IMR-90 (cell line): ENCODE measurements at regions not wholly inside any gene's neighbourhood (a gene's known extent, or its start where the extent isn't known, plus 50 kb on each side); places are given as distances from the start of the nearest gene placed in this dataset.

Source experiments
- ATAC-seq: fragments of 200-7000 bp; cut with Tn5 transposase; 2 replicates; pipeline ENCODE4 v1.9.1; 2020; ENCODE audit warnings: low read depth, mild to moderate bottlenecking, moderate library complexity
- BruUV-seq: library from RNA; stranded (reverse); fragments of 400-500 nt; replicated peaks from 2 replicates; lab custom pipeline; 2021; lab: Mats Ljungman, UMichigan
- CTCF ChIA-PET: fragments of 300-600 bp; formaldehyde crosslinking; extraction: SDS; loops from one replicate; lab custom pipeline; 2021; ENCODE audit warnings: antibody characterized with exemption; lab: Yijun Ruan, JAX
- POLR2A ChIA-PET: fragments of 300-600 bp; sonication (Branson Sonifier 250); formaldehyde crosslinking; loops from one replicate; lab custom pipeline; 2022; ENCODE audit warnings: antibody characterized with exemption; ENCODE audit not compliant: unreplicated experiment; lab: Charles Lee
- DNase-seq: peaks from one replicate; pipeline ENCODE4 v3.0.0; 2013
- H2AFZ ChIP-seq: replicated peaks from 2 replicates; pipeline ENCODE3; 2013; ENCODE audit warnings: low read length, mild to moderate bottlenecking; ENCODE audit not compliant: poor library complexity
- H2AK5ac ChIP-seq: 2 replicates; pipeline ENCODE4 v1.6.1; 2013; ENCODE audit warnings: low read depth, low read length, inconsistent platforms
- H2AK9ac ChIP-seq: replicated peaks from 2 replicates; pipeline ENCODE3; 2013; ENCODE audit warnings: mild to moderate bottlenecking, low read depth, low read length, moderate library complexity; ENCODE audit not compliant: poor library complexity
- H2BK120ac ChIP-seq: 2 replicates; pipeline ENCODE4 v1.6.1; 2013; ENCODE audit warnings: low read depth, low read length, inconsistent platforms
- H2BK15ac ChIP-seq: 3 replicates; pipeline ENCODE4 v1.6.1; 2013; ENCODE audit warnings: low read depth, low read length, inconsistent platforms
- H2BK20ac ChIP-seq: 2 replicates; pipeline ENCODE4 v1.6.1; 2013; ENCODE audit warnings: low read depth, mild to moderate bottlenecking, inconsistent platforms, low read length, moderate library complexity
- H2BK5ac ChIP-seq: 2 replicates; pipeline ENCODE4 v1.6.1; 2013; ENCODE audit warnings: mild to moderate bottlenecking, low read depth, low read length, inconsistent platforms; ENCODE audit not compliant: poor library complexity, severe bottlenecking
- H3K14ac ChIP-seq: replicated peaks from 2 replicates; pipeline ENCODE4 v1.6.1; 2013; ENCODE audit warnings: low read depth, low read length, inconsistent platforms
- H3K18ac ChIP-seq: 2 replicates; pipeline ENCODE4 v1.6.1; 2013; ENCODE audit warnings: low read depth, low read length, control low read depth
- H3K23ac ChIP-seq: 2 replicates; pipeline ENCODE4 v1.6.1; 2013; ENCODE audit warnings: low read depth, low read length, inconsistent platforms
- H3K27ac ChIP-seq: 2 replicates; pipeline ENCODE4 v1.5.1; 2013; ENCODE audit warnings: mild to moderate bottlenecking, control low read depth, low read length; ENCODE audit not compliant: insufficient read depth
- H3K27me3 ChIP-seq: 2 replicates; pipeline ENCODE4 v1.6.1; 2013; ENCODE audit warnings: low read length; ENCODE audit not compliant: control insufficient read depth, insufficient read depth
- H3K36me3 ChIP-seq: 2 replicates; pipeline ENCODE4 v1.6.1; 2013; ENCODE audit warnings: low read length, mixed read lengths; ENCODE audit not compliant: control insufficient read depth, insufficient read depth
- H3K4ac ChIP-seq: 2 replicates; pipeline ENCODE4 v1.6.1; 2013; ENCODE audit warnings: low read depth, low read length, inconsistent platforms
- H3K4me1 ChIP-seq: 2 replicates; pipeline ENCODE4 v1.6.1; 2013; ENCODE audit warnings: low read length, mixed read lengths; ENCODE audit not compliant: control insufficient read depth, insufficient read depth
- H3K4me2 ChIP-seq: 2 replicates; pipeline ENCODE4 v1.6.1; 2013; ENCODE audit warnings: low read depth, mild to moderate bottlenecking, control low read depth, low read length, moderate library complexity
- H3K4me3 ChIP-seq: 2 replicates; pipeline ENCODE4 v1.5.1; 2013; ENCODE audit warnings: low read depth, mild to moderate bottlenecking, control low read depth, low read length, moderate library complexity; ENCODE audit not compliant: insufficient read depth
- H3K56ac ChIP-seq: 2 replicates; pipeline ENCODE4 v1.6.1; 2013; ENCODE audit warnings: low read length, inconsistent platforms; ENCODE audit not compliant: insufficient read depth; ENCODE audit errors: extremely low read depth
- H3K79me1 ChIP-seq, 2 experiments: 2 replicates each; pipeline ENCODE4 v1.6.1; 2013; ENCODE audit warnings: low read length in 2 of 2, inconsistent platforms in 1 of 2, low read depth in 1 of 2
- H3K9ac ChIP-seq: 2 replicates; pipeline ENCODE4 v1.6.1; 2013; ENCODE audit warnings: low read depth, low read length, control low read depth
- H3K9me1 ChIP-seq: 2 replicates; pipeline ENCODE4 v1.6.1; 2013; ENCODE audit warnings: low read length, inconsistent platforms; ENCODE audit not compliant: insufficient read depth
- H3K9me3 ChIP-seq: 2 replicates; pipeline ENCODE4 v1.6.1; 2013; ENCODE audit warnings: low read length; ENCODE audit not compliant: control insufficient read depth, insufficient read depth
- H4K20me1 ChIP-seq: 2 replicates; pipeline ENCODE4 v1.6.1; 2013; ENCODE audit warnings: low read length, inconsistent platforms; ENCODE audit not compliant: insufficient read depth
- H4K5ac ChIP-seq: 2 replicates; pipeline ENCODE4 v1.6.1; 2013; ENCODE audit warnings: mild to moderate bottlenecking, low read depth, low read length, control low read depth
- H4K8ac ChIP-seq, 2 experiments: 2 replicates each; pipeline ENCODE4 v1.6.1; 2013; ENCODE audit warnings: low read depth in 2 of 2, low read length in 2 of 2, control low read depth in 1 of 2, inconsistent platforms in 1 of 2
- H4K91ac ChIP-seq: 2 replicates; pipeline ENCODE4 v1.6.1; 2013; ENCODE audit warnings: low read depth, low read length, inconsistent platforms; ENCODE audit not compliant: insufficient read depth
- BHLHE40 ChIP-seq: fragments of 150-350 bp; IDR thresholded peaks from 2 replicates; pipeline ENCODE4 v1.6.1; 2016; ENCODE audit warnings: mild to moderate bottlenecking, low read depth, low read length
- CEBPB ChIP-seq: IDR thresholded peaks from 2 replicates; pipeline ENCODE4 v1.6.1; 2012; ENCODE audit warnings: low read depth, low read length, improper control_type of control experiment
- CHD1 ChIP-seq: IDR thresholded peaks from 2 replicates; pipeline ENCODE4 v1.6.1; 2012; ENCODE audit warnings: low read depth, low read length, improper control_type of control experiment
- FOS ChIP-seq: fragments of 150-350 bp; IDR thresholded peaks from 2 replicates; pipeline ENCODE4 v1.6.1; 2016; ENCODE audit warnings: low read depth, low read length
- MAFK ChIP-seq: IDR thresholded peaks from 2 replicates; pipeline ENCODE4 v1.6.1; 2012; ENCODE audit warnings: low read depth, low read length, improper control_type of control experiment
- MAZ ChIP-seq: IDR thresholded peaks from 2 replicates; pipeline ENCODE4 v1.6.1; 2012; ENCODE audit warnings: low read depth, mild to moderate bottlenecking, low read length, improper control_type of control experiment, moderate library complexity, borderline replicate concordance
- MXI1 ChIP-seq: IDR thresholded peaks from 2 replicates; pipeline ENCODE4 v1.6.1; 2012; ENCODE audit warnings: low read depth, mild to moderate bottlenecking, low read length, moderate library complexity, borderline replicate concordance
- NFE2L2 ChIP-seq: fragments of 150-350 bp; IDR thresholded peaks from 2 replicates; pipeline ENCODE4 v1.6.1; 2016; ENCODE audit warnings: low read depth, mild to moderate bottlenecking, low read length
- POLR2A ChIP-seq: IDR thresholded peaks from 2 replicates; pipeline ENCODE4 v1.6.1; 2012; ENCODE audit warnings: mild to moderate bottlenecking, low read depth, low read length
- RAD21 ChIP-seq: IDR thresholded peaks from 2 replicates; pipeline ENCODE4 v1.6.1; 2012; ENCODE audit warnings: low read length, improper control_type of control experiment
- RCOR1 ChIP-seq: IDR thresholded peaks from 2 replicates; pipeline ENCODE4 v1.6.1; 2012; ENCODE audit warnings: mild to moderate bottlenecking, low read length, improper control_type of control experiment; ENCODE audit not compliant: insufficient replicate concordance
- RFX5 ChIP-seq: IDR thresholded peaks from 2 replicates; pipeline ENCODE4 v1.8.0; 2012; ENCODE audit warnings: low read depth, mild to moderate bottlenecking, low read length, moderate library complexity
- SMC3 ChIP-seq: fragments of 150-350 bp; IDR thresholded peaks from 2 replicates; pipeline ENCODE4 v1.6.1; 2016; ENCODE audit warnings: low read depth, mild to moderate bottlenecking, antibody characterized with exemption, low read length, moderate library complexity
- WGBS, 2 experiments: methylation state at CpG; one replicate each; pipeline versions ENCODE4 v1.1.5 to v1.1.7; 2013; ENCODE audit warnings: missing lambda C conversion rate in 2 of 2; ENCODE audit not compliant: insufficient read length in 1 of 2; ENCODE audit errors: extremely low coverage in 2 of 2; 5-methylcytosine and 5-hydroxymethylcytosine counted together
- dilution Hi-C: fragments of 300-500 bp; cut with HindIII; formaldehyde crosslinking; loops from one replicate; pipeline ENCODE4 v1.14.3; 2018; ENCODE audit warnings: low sequenced_read_pairs; ENCODE audit not compliant: unreplicated experiment
- in situ Hi-C: fragments of 300-500 bp; cut with MboI; formaldehyde crosslinking; loops from 3 replicates; pipeline ENCODE4 v1.14.3; 2019; ENCODE audit warnings: low sequenced_read_pairs, inconsistent platforms, mixed read lengths
- intact Hi-C: fragments of 100-400 bp; cut with micrococcal nuclease; formaldehyde crosslinking; loops from 2 replicates; pipeline ENCODE4 v1.10.0; 2022
- TF ChIP-seq, protein P1 (sequence below): conservative IDR thresholded peaks from 2 replicates; pipeline ENCODE4 v1.5.1; 2012; ENCODE audit warnings: mild to moderate bottlenecking, low read depth, low read length, improper control_type of control experiment
- TF ChIP-seq, protein P2 (sequence below): fragments of 150-350 bp; IDR thresholded peaks from 2 replicates; pipeline ENCODE4 v1.6.1; 2017; ENCODE audit warnings: mild to moderate bottlenecking, antibody characterized with exemption, low read length, low read depth
- TF ChIP-seq, protein P3 (sequence below): fragments of 150-350 bp; IDR thresholded peaks from 2 replicates; pipeline ENCODE4 v1.6.1; 2016; ENCODE audit warnings: low read depth, mild to moderate bottlenecking, low read length, moderate library complexity, borderline replicate concordance

DNA sequence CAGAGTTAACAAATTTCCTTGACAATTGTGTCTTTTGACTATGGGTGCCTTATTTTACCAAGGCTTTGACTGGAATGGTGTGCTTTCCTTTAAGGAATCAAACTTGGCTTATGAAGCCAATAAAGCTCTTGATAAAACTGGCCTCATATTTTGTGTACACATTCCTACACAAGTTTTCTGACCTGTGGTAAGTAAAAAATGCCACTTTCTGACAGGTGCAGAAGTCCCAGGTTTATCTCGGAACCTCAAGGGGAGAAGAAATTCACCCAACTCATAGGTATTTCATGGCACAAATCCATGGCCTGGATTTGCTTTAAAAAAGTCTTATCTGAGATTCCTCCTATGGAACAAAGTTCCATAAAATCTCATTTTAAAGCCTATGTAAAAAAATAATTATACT, 880.6 kb upstream of the LRATD1 start:
- no peaks in the 10 kb centered on the region for H3K36me3 ChIP-seq
- no peak overlapping the region for H3K27ac ChIP-seq
- no peaks in the 10 kb centered on the region for H3K9me3 ChIP-seq
- dilution Hi-C loops (no loop called here), intact Hi-C loops (no loop called here), in situ Hi-C loops (no loop called here)
- ChIA-PET POLR2A (no interaction called here), CTCF (no interaction called here)
- no peaks in the 10 kb centered on the region for H3K27me3 ChIP-seq
- H4K20me1 ChIP-seq, result no peaks in the 10 kb centered on the region
- no peak overlapping the region for H3K18ac ChIP-seq
- no TSS peak for BruUV-seq
- no peaks in the 10 kb centered on the region for H3K79me1 ChIP-seq
- H2AFZ ChIP-seq, result no peak overlapping the region
- H4K5ac ChIP-seq, result no peak overlapping the region
- H3K14ac ChIP-seq, result no peak overlapping the region
- no peak for DNase-seq
- H2BK20ac ChIP-seq, result no peak overlapping the region
- H3K9me1 ChIP-seq, result no peaks in the 10 kb centered on the region
- H2AK5ac ChIP-seq, result no peak overlapping the region
- H3K4me3 ChIP-seq, result no peak overlapping the region
- H2BK120ac ChIP-seq, result no peak overlapping the region
- no peak overlapping the region for H4K91ac ChIP-seq
- no peak overlapping the region for H3K23ac ChIP-seq
- no peaks in the 10 kb centered on the region for H3K4me1 ChIP-seq
- no peak overlapping the region for H3K56ac ChIP-seq
- no peak overlapping the region for H4K8ac ChIP-seq
- no peak for ATAC-seq
- H3K4ac ChIP-seq, result no peak overlapping the region
- TF ChIP-seq CHD1 (no peak), MAFK (no peak), RCOR1 (no peak), CEBPB (no peak), MXI1 (no peak), RAD21 (no peak), NFE2L2 (no peak), FOS (no peak), RFX5 (no peak), SMC3 (no peak), BHLHE40 (no peak), MAZ (no peak), POLR2A (no peak)
- TF ChIP-seq, protein P1, sequence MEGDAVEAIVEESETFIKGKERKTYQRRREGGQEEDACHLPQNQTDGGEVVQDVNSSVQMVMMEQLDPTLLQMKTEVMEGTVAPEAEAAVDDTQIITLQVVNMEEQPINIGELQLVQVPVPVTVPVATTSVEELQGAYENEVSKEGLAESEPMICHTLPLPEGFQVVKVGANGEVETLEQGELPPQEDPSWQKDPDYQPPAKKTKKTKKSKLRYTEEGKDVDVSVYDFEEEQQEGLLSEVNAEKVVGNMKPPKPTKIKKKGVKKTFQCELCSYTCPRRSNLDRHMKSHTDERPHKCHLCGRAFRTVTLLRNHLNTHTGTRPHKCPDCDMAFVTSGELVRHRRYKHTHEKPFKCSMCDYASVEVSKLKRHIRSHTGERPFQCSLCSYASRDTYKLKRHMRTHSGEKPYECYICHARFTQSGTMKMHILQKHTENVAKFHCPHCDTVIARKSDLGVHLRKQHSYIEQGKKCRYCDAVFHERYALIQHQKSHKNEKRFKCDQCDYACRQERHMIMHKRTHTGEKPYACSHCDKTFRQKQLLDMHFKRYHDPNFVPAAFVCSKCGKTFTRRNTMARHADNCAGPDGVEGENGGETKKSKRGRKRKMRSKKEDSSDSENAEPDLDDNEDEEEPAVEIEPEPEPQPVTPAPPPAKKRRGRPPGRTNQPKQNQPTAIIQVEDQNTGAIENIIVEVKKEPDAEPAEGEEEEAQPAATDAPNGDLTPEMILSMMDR, result no peak
- TF ChIP-seq, protein P2, sequence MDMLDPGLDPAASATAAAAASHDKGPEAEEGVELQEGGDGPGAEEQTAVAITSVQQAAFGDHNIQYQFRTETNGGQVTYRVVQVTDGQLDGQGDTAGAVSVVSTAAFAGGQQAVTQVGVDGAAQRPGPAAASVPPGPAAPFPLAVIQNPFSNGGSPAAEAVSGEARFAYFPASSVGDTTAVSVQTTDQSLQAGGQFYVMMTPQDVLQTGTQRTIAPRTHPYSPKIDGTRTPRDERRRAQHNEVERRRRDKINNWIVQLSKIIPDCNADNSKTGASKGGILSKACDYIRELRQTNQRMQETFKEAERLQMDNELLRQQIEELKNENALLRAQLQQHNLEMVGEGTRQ, result no peak
- TF ChIP-seq, protein P3, sequence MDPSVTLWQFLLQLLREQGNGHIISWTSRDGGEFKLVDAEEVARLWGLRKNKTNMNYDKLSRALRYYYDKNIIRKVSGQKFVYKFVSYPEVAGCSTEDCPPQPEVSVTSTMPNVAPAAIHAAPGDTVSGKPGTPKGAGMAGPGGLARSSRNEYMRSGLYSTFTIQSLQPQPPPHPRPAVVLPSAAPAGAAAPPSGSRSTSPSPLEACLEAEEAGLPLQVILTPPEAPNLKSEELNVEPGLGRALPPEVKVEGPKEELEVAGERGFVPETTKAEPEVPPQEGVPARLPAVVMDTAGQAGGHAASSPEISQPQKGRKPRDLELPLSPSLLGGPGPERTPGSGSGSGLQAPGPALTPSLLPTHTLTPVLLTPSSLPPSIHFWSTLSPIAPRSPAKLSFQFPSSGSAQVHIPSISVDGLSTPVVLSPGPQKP, result no peak
- no peak overlapping the region for H2BK5ac ChIP-seq
- H3K9ac ChIP-seq, result no peak overlapping the region
- no peak overlapping the region for H2AK9ac ChIP-seq
- no CpG with 5 or more reads among the region's 1 CpG for WGBS, 2 experiments
- H2BK15ac ChIP-seq, result no peak overlapping the region
- H3K4me2 ChIP-seq, result no peak overlapping the region
